MM.1S (cell line): ENCODE measurements at regions not wholly inside any gene's neighbourhood (a gene's known extent, or its start where the extent isn't known, plus 50 kb on each side); places are given as distances from the start of the nearest gene placed in this dataset.

Source experiments
- DNase-seq: peaks from one replicate; pipeline ENCODE4 v3.0.0-alpha.2; 2015
- H2AFZ ChIP-seq: fragments of 300-600 bp; sonication (generic); 2 replicates; pipeline ENCODE4 v1.6.0; 2016; ENCODE audit warnings: antibody characterized with exemption, low read length
- H3F3A ChIP-seq: fragments of 300-600 bp; sonication (generic); 2 replicates; pipeline ENCODE4 v1.6.1; 2016; ENCODE audit warnings: mild to moderate bottlenecking, antibody characterized with exemption, low read length, moderate library complexity, mixed read lengths; ENCODE audit not compliant: insufficient read depth
- H3K27ac ChIP-seq: fragments of 300-600 bp; sonication (generic); 2 replicates; pipeline ENCODE4 v1.5.1; 2016; ENCODE audit warnings: mild to moderate bottlenecking, low read length
- H3K27me3 ChIP-seq: fragments of 300-600 bp; sonication (generic); replicated peaks from 2 replicates; pipeline ENCODE4 v1.6.0; 2016; ENCODE audit warnings: low read length; ENCODE audit not compliant: insufficient read depth
- H3K36me3 ChIP-seq: fragments of 300-600 bp; sonication (generic); replicated peaks from 2 replicates; pipeline ENCODE4 v1.6.1; 2016; ENCODE audit warnings: mild to moderate bottlenecking, low read length, mixed read lengths; ENCODE audit not compliant: insufficient read depth
- H3K4me1 ChIP-seq: fragments of 300-600 bp; sonication (generic); 2 replicates; pipeline ENCODE4 v1.6.1; 2016; ENCODE audit warnings: low read length, mixed read lengths
- H3K4me2 ChIP-seq: fragments of 300-600 bp; sonication (generic); 2 replicates; pipeline ENCODE4 v1.6.0; 2016; ENCODE audit warnings: low read depth, low read length
- H3K4me3 ChIP-seq: fragments of 300-600 bp; sonication (generic); 2 replicates; pipeline ENCODE4 v1.5.1; 2016; ENCODE audit warnings: low read length, mixed read lengths
- H3K79me2 ChIP-seq: fragments of 300-600 bp; sonication (generic); 2 replicates; pipeline ENCODE4 v1.6.1; 2016; ENCODE audit warnings: mixed run types, low read length, mixed read lengths
- H3K9ac ChIP-seq: fragments of 300-600 bp; sonication (generic); 2 replicates; pipeline ENCODE4 v1.6.1; 2016; ENCODE audit warnings: low read length, mixed read lengths
- H3K9me2 ChIP-seq: fragments of 300-600 bp; sonication (generic); replicated peaks from 2 replicates; pipeline ENCODE4 v1.6.1; 2016; ENCODE audit warnings: mild to moderate bottlenecking, low read length, mixed read lengths; ENCODE audit not compliant: insufficient read depth
- H3K9me3 ChIP-seq: fragments of 300-600 bp; sonication (generic); replicated peaks from 2 replicates; pipeline ENCODE4 v1.6.1; 2016; ENCODE audit warnings: mild to moderate bottlenecking, low read length, mixed read lengths; ENCODE audit not compliant: insufficient read depth
- H4K20me1 ChIP-seq: fragments of 300-600 bp; sonication (generic); 2 replicates; pipeline ENCODE4 v1.6.1; 2016; ENCODE audit warnings: mild to moderate bottlenecking, low read length, moderate library complexity, mixed read lengths; ENCODE audit not compliant: insufficient read depth
- EZH2 ChIP-seq: fragments of 300-600 bp; sonication (generic); optimal IDR thresholded peaks from 2 replicates; pipeline ENCODE3; 2017; ENCODE audit warnings: low read depth, mild to moderate bottlenecking, antibody characterized with exemption, low read length, mixed read lengths
- EZH2phosphoT487 ChIP-seq: fragments of 300-600 bp; sonication (generic); IDR thresholded peaks from 2 replicates; pipeline ENCODE4 v1.6.1; 2018; ENCODE audit warnings: antibody characterized with exemption, low read length
- TF ChIP-seq, protein P1 (sequence below): fragments of 300-600 bp; sonication (generic); IDR thresholded peaks from 2 replicates; pipeline ENCODE4 v1.5.1; 2016; ENCODE audit warnings: antibody characterized with exemption, low read length, mixed read lengths

DNA sequence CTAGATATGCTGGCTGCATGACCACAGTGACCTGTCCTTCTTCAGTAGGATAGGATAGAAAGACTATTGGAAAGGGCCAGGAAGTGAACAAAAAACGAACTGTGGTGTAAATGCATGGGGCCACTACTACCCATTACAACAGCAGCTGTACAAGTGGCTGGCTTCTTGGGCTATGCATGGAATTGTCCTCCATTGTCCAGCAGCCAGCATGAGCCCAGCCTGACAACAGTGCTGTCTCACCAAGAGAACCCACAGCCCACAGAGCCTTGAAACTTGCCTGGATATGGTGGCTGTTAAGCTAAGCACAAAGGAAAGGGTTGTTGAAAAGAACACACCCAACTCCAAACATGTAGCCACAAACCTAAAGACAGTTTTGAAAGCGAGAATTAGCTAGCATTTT is 330.2 kb upstream of the F9 start:
- no peak overlapping the region for H2AFZ ChIP-seq
- no peak overlapping the region for H3K4me3 ChIP-seq
- no peak overlapping the region for H3K4me2 ChIP-seq
- TF ChIP-seq EZH2, result no peak
- TF ChIP-seq, protein P1, sequence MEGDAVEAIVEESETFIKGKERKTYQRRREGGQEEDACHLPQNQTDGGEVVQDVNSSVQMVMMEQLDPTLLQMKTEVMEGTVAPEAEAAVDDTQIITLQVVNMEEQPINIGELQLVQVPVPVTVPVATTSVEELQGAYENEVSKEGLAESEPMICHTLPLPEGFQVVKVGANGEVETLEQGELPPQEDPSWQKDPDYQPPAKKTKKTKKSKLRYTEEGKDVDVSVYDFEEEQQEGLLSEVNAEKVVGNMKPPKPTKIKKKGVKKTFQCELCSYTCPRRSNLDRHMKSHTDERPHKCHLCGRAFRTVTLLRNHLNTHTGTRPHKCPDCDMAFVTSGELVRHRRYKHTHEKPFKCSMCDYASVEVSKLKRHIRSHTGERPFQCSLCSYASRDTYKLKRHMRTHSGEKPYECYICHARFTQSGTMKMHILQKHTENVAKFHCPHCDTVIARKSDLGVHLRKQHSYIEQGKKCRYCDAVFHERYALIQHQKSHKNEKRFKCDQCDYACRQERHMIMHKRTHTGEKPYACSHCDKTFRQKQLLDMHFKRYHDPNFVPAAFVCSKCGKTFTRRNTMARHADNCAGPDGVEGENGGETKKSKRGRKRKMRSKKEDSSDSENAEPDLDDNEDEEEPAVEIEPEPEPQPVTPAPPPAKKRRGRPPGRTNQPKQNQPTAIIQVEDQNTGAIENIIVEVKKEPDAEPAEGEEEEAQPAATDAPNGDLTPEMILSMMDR, result no peak
- TF ChIP-seq EZH2phosphoT487, result no peak
- no peaks in the 10 kb centered on the region for H3K79me2 ChIP-seq
- no peak for DNase-seq
- H3K9me2 ChIP-seq, result no peaks in the 10 kb centered on the region
- H3K9me3 ChIP-seq, result no peaks in the 10 kb centered on the region
- no peak overlapping the region for H3K9ac ChIP-seq
- H3K4me1 ChIP-seq, result peaks cover 10% of the 10 kb centered on the region; the same call in 1 of the 2 replicates
- H3K27me3 ChIP-seq, result no peaks in the 10 kb centered on the region
- H3K36me3 ChIP-seq, result no peaks in the 10 kb centered on the region
- H3F3A ChIP-seq, result peaks cover 4% of the 10 kb centered on the region; the same call in 1 of the 2 replicates
- no peaks in the 10 kb centered on the region for H4K20me1 ChIP-seq
- H3K27ac ChIP-seq, result no peak overlapping the region

DNA sequence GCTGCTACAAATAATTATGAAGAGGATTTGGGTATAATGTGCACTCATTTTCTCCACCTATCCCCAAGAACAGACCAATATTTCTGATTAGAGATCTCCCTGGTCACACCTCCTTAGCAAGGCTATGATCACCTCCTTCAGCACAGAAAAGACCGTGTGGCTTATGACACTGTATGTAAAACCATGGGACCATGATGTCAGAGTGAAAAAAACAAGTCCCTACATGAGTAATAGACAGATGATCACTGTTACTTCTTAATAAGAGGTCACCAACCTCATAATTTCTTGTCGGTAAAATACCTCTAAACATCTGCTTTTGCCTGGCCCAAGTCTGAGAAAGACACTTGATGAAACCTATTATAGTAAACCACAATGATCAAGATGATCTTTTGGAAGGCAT is 330.6 kb upstream of the F9 start:
- Histone ChIP-seq H3K79me2 (no peaks in the 10 kb centered on the region), H4K20me1 (no peaks in the 10 kb centered on the region), H3K4me2 (no peak overlapping the region), H3K9ac (no peak overlapping the region), H3F3A (peaks cover 8% of the 10 kb centered on the region), H3K27ac (no peak overlapping the region), H3K4me3 (no peak overlapping the region), H3K9me2 (no peaks in the 10 kb centered on the region), H2AFZ (no peak overlapping the region), H3K36me3 (no peaks in the 10 kb centered on the region), H3K4me1 (peaks cover 10% of the 10 kb centered on the region; the same call in 1 of the 2 replicates), H3K9me3 (no peaks in the 10 kb centered on the region), H3K27me3 (no peaks in the 10 kb centered on the region)
- TF ChIP-seq EZH2 (no peak), EZH2phosphoT487 (no peak)
- TF ChIP-seq, protein P1, result no peak
- no peak for DNase-seq

DNA sequence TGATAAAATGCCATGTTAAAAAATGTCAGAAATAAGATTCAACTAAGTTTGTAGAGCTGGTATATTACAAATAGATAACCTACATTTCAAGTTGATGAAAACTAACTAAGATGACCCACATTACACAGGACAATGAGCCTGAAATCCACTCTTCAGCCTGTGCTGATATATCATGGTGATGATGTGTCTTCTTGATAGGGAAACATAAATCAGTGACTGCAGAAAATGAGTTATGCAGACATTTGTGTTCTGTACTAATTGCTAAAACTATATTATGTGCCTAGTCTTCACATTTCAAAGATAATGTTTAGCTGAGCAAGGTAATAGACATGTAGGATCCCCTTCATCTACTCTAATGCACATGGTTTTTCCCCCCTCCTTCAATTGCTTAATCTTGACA is 331.6 kb upstream of the F9 start:
- no peak overlapping the region for H3K27ac ChIP-seq
- no peaks in the 10 kb centered on the region for H3K9me3 ChIP-seq
- peaks cover 12% of the 10 kb centered on the region for H3F3A ChIP-seq
- H3K36me3 ChIP-seq, result no peaks in the 10 kb centered on the region
- H3K9me2 ChIP-seq, result no peaks in the 10 kb centered on the region
- no peak overlapping the region for H3K4me2 ChIP-seq
- H3K79me2 ChIP-seq, result no peaks in the 10 kb centered on the region
- no peak overlapping the region for H2AFZ ChIP-seq
- no peak for DNase-seq
- no peaks in the 10 kb centered on the region for H3K27me3 ChIP-seq
- H4K20me1 ChIP-seq, result no peaks in the 10 kb centered on the region
- TF ChIP-seq EZH2phosphoT487 (no peak), EZH2 (no peak)
- TF ChIP-seq, protein P1, result no peak
- H3K4me1 ChIP-seq, result peaks cover 14% of the 10 kb centered on the region
- H3K4me3 ChIP-seq, result no peak overlapping the region
- no peak overlapping the region for H3K9ac ChIP-seq
